Coronary artery (tissue), 2 donors: ENCODE measurements at regions not wholly inside any gene's neighbourhood (a gene's known extent, or its start where the extent isn't known, plus 50 kb on each side); places are given as distances from the start of the nearest gene placed in this dataset.

Experiments used
- DNase-seq: peaks from one replicate; pipeline ENCODE4 v3.0.0-alpha.2; 2017; ENCODE audit warnings: low spot score
- H3K27ac ChIP-seq, 2 donors: fragments of 200-600 bp; sonication (generic); one replicate each; pipeline ENCODE4 v1.5.1; 2016 to 2019
- H3K4me3 ChIP-seq: fragments of 200-600 bp; sonication (generic); 2 replicates; pipeline ENCODE4 v1.5.1; 2016; ENCODE audit warnings: mild to moderate bottlenecking, moderate library complexity
- CTCF ChIP-seq: fragments of 200-600 bp; sonication (generic); IDR thresholded peaks from one replicate; pipeline ENCODE4 v1.5.1; 2019; ENCODE audit warnings: antibody characterized with exemption

DNA sequence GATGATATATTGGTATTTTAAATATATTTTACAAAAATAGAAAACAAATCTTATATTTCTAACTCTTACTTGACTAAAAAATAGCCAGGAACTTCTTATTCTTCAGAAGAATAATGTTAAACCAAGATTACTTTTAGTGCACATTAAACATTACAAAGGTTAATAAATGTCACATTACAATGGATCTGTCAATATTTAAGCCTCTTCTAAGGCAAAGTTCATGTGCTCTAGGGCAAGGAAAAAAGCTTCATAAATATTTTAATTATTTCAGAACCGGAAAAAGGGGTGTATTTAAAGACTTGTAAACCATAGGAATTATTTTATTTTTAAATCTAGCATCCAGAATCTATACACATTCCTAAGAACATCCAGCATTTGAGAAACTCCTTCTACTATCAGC, 166.9 kb upstream of the ROBO2 start:
- no peak for TF ChIP-seq CTCF
- no peak for DNase-seq
- Histone ChIP-seq H3K27ac (no peak overlapping the region), H3K4me3 (no peak overlapping the region)

GRCh38 chr3:76873532-76874242, 166.2 kb upstream of the ROBO2 start:
- no peak for DNase-seq

DNA sequence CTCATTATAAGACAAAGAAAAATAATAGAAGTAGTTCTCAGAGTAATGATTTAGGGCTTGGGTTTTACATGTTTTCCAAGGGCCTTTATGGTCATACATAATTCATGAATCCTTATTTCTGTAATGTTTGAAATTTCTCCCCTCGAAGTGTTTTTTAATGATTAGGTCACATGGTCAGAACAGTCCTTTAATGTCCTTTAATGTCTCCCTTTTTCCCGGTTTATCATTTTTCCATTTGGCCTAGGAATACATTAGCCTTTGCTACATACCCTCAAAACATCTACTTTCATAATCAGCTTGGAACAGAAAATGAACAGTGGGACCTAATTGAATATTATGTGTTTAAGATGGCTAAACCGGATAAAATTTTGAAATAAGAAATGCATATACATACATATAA, 159.9 kb upstream of the ROBO2 start:
- TF ChIP-seq CTCF: no peak
- Histone ChIP-seq H3K4me3 (no peak overlapping the region), H3K27ac (no peak overlapping the region)
- no peak for DNase-seq

More at GRCh38 chr3:76873532-76874242, 166.2 kb upstream of the ROBO2 start:
- no peak overlapping the region for H3K27ac ChIP-seq
- H3K4me3 ChIP-seq: no peak overlapping the region
- no peak for TF ChIP-seq CTCF

GRCh38 chr3:76886761-76887500, 153.0 kb upstream of the ROBO2 start:
- Histone ChIP-seq H3K27ac (no peak overlapping the region), H3K4me3 (no peak overlapping the region)
- DNase-seq: no peak
- no peak for TF ChIP-seq CTCF

GRCh38 chr3:76888856-76889255, 151.0 kb upstream of the ROBO2 start:
- no peak for DNase-seq
- Histone ChIP-seq H3K4me3 (no peak overlapping the region), H3K27ac (no peak overlapping the region)
- no peak for TF ChIP-seq CTCF

- no peak overlapping the region for H3K4me3 ChIP-seq
- no peak for DNase-seq
- TF ChIP-seq CTCF: no peak
- no peak overlapping the region for H3K27ac ChIP-seq
Observed at GRCh38 chr3:76889911-76890310, 150.0 kb upstream of the ROBO2 start.

- Histone ChIP-seq H3K27ac (no peak overlapping the region), H3K4me3 (no peak overlapping the region)
- no peak for TF ChIP-seq CTCF
- DNase-seq: no peak
Observed at GRCh38 chr3:76897076-76897475, 142.8 kb upstream of the ROBO2 start.
